Sigmoid colon (tissue), 4 donors: ENCODE measurements at regions not wholly inside any gene's neighbourhood (a gene's known extent, or its start where the extent isn't known, plus 50 kb on each side); places are given as distances from the start of the nearest gene placed in this dataset.

Experiments
- CTCF ChIP-seq, 4 experiments: fragments of 450-650 bp in 3 of 4; fragments of 200-600 bp in 1 of 4; IDR thresholded peaks; one replicate each; pipeline ENCODE4 v1.5.1; 2016 to 2019; ENCODE audit warnings: antibody characterized with exemption in 4 of 4, mild to moderate bottlenecking in 3 of 4, moderate library complexity in 2 of 4
- POLR2AphosphoS5 ChIP-seq, 4 donors: sonication (generic); formaldehyde crosslinking; IDR thresholded peaks; one replicate each; pipeline ENCODE4 v1.6.1; 2017; ENCODE audit warnings: antibody characterized with exemption in 4 of 4

- TF ChIP-seq POLR2AphosphoS5 (IDR thresholded peaks at IDR 0.05) (no peak), CTCF (IDR thresholded peaks at IDR 0.05) (no peak)
Observed at GRCh38 chr6:12507636-12508035, 208.9 kb upstream of the PHACTR1 start.
